ENCODE measurements at regions not wholly inside any gene's neighbourhood (a gene's known extent, or its start where the extent isn't known, plus 50 kb on each side); places are given as distances from the start of the nearest gene placed in this dataset.
"Not testable (repeated sequence)": the region's sequence is repeated elsewhere in the genome, so short reads cannot be mapped to it uniquely, and the experiment has no call there.

DNA sequence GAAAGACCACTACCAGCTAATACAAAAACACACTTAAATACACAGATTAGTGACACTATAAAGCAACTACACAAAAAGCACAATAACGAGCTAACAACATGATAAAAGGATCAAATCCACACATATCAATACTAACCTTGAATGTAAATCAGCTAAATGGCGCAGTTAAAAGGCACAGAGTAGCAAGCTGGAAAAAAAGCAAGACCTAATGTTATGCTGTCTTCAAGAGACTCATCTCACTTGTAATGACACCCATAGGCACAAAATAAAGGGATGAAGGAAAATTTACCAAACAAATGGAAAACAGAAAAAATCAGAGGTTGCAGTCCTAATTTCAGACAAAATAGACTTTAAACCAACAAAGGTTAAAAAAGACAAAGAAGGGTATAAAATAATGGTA lies 86.3 kb downstream of the NUS1 start:
- DNase-seq (ENCODE audit: low spot score): no peak

DNA sequence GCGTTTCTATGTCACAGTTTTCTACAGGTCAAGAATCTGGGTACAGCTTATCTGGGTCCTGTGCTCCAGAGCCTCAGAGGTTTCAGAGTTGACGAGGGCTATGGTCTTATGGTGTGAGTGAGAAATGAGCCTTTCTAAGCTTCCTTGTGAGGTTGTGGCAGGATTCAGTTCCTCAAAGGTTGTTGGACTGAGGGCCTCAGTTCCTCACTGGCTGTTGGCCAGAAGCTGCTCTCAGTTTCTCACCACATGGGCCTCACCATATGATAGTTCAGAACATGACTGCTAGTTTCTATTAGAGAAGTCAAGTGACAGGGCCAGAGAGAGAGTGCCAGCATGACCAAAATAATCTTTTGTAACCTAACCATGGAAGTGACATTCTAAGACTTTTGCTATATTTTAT lies 96.1 kb downstream of the NUS1 start:
- DNase-seq (ENCODE audit: low spot score): no peak

DNA sequence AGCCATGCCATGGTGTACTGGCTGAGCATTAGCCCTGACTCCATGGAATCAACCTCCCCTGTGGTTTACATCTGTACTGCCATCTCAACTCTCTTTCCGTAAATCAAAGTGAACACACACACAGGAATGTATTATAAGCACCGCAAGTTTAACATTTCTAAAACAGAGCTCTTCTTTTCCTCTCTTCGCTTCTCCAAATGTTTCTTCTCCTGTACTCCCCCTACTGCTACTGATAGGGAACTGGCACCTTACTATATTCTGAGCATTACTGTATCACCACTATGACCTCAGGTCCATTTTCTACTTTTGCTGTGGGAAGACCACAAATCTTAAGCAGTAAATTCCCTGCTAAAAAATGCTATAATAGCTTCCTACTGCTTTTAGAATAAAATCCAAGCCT lies 101.2 kb downstream of the NUS1 start:
- DNase-seq (ENCODE audit: low spot score): peak; percentile 8

DNA sequence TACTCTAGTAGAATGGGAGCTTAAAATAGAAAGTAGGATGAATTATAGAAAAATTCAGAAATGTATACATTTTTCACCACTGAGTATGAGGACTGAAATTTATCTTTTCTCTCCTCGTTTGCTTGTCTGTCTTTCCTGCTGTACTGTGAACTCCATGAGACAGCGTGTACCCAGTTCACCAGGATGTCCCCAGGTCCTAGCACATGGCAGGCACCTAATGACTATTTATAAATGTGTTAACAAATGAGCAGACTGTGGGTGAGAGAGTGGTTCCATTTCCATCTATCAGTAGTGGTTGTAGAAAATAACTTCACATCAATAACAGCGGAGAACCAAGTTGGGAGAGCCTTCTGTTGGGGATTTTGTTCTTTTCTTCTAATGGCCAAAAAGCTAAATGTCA lies 106.3 kb downstream of the NUS1 start:
- DNase-seq (ENCODE audit: low spot score): no peak

DNA sequence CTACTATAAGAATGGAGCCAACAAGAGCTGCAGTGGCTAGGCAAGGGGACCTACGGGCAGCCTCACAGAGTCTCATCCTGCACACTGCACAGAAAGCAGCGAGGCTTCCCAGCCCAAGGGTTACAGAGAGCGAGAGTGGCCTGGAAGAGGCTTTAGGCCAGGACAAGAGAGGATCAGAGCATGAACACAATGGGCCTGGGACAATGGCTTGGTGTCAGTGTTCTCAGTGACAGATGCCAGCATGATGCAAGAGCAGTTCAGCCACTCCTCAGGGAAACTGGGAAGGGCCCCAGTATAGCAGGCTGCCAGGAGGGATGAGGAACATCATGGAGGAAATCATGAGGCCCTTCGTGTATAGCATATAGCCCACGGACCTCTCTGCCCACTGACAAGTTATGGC lies 108.0 kb downstream of the NUS1 start:
- DNase-seq (ENCODE audit: low spot score): no peak

DNA sequence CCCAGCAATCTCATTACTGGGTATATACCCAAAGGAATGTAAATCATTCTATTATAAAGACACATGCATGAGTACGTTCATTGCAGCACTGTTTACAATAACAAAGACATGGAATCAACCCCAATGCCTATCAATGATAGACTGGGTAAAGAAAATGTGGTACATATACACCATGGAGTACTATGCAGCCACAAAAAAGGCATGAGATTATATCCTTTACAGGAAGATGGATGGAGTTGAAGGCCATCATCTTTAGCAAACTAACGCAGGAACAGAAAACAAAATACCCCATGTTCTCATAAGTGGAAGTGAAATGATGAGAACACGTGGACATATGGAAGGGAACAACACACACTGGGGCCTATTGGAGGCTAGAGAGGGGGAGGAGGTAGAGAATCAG lies 115.7 kb downstream of the NUS1 start:
- DNase-seq (ENCODE audit: low spot score): no peak

DNA sequence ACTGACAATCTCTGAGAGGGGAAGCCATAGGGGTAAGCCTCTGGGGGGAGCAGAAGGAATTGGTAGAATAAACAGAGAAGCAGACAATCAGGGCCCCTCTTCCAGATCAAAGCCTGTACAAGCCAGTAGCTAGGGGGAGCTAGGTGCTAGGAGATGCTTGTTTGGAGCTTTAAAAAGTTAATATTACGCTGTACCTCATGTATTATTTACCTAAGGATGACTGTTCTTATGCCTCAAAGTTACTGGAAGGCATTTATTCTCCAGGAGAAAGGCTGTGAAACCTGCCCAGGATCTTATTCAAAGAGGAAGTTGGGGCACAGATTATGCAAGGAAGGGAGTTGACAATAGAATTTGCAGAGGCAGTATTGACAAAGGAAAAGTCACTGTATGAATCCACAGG lies 111.8 kb upstream of the SLC35F1 start:
- DNase-seq (ENCODE audit: low spot score): no peak

DNA sequence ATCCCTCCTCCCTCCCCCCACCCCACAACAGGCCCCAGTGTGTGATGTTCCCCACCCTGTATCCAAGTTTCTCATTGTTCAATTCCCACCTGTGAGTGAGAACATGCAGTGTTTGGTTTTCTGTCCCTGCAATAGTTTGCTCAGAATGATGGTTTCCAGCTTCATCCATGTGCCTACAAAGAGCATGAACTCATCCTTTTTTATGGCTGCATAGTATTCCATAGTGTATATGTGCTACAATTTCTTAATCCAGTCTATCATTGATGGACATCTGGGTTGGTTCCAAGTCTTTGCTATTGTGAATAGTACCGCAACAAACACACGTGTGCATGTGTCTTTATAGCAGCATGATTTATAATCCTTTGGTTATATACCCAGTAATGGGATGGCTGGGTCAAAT lies 108.2 kb upstream of the SLC35F1 start:
- not testable (repeated sequence) for DNase-seq (ENCODE audit: low spot score)

DNA sequence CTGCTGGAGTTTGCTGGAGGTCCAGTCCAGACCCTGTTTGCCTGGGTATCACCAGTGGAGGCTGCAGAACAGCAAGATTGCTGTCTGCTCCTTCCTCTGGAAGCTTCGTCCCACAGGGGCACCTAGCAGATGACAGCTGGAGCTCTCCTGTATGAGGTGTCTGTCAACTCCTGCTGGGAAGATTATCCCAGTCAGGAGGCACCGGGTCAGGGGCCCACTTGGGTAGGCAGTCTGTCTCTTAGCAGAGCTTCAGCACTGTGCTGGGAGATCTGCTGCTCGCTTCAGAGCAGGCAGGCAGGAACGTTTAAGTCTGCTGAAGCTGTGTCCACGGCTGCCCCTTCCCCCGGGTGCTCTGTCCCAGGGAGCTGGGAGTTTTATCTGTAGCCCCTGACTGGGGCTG lies 96.8 kb upstream of the SLC35F1 start:
- no peak for DNase-seq (ENCODE audit: low spot score)

DNA sequence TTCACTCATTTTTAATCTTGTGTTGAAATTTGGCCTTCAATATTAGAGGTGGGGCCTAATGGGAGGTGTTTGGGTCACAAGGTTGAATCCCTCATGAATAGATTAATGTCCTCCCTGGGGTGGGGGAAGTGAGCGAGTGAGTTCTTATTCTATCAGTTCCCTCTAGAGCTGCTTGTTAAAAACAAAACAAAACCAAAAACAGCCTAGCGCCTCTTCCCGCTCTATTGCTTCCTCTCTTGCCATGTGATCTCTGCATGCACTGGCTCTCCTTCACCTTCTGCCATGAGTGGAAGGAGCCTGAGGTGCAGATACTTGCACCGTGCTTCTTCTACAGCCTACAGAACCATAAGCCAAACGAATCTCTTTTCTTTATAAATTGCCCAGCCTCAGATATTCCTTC lies 89.6 kb upstream of the SLC35F1 start:
- no peak for DNase-seq (ENCODE audit: low spot score)

DNA sequence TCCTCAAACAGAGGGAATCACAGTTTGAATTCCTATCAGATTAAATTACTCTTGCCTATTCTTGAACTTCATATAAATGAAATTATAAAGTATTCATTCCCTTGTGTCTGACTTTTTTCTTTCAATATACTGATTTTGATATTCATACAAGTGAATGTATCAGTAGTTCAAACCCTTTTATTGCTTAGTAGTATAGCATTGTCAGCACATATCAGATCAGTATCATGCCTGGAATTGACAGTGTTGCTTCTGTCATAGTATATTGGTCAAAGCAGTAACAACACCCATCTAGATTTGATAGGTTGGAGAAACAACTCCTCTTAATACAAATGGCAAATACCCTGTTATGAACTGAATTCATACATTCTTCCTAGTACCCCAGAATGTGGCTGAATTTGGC lies 89.1 kb upstream of the SLC35F1 start:
- DNase-seq (ENCODE audit: low spot score): no peak

DNA sequence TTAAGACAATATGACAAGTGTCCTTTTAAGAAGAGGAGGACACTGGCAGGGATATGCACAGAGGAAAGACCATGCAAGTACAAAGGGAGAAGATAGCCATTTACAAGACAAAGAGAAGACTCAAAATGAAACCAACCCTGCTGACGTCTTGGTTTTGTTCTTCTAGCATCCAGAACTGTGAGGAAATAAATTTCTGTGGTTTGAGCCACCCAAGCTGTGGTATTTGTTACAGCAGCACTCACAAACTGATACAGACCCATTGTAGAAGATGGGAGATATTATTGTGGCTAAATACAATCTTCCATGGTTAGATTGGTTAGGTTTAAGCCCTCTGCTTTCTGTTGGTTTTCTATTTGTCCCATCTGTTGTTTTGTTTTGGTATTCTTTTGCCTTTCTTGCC lies 88.6 kb upstream of the SLC35F1 start:
- DNase-seq (ENCODE audit: low spot score): no peak

DNA sequence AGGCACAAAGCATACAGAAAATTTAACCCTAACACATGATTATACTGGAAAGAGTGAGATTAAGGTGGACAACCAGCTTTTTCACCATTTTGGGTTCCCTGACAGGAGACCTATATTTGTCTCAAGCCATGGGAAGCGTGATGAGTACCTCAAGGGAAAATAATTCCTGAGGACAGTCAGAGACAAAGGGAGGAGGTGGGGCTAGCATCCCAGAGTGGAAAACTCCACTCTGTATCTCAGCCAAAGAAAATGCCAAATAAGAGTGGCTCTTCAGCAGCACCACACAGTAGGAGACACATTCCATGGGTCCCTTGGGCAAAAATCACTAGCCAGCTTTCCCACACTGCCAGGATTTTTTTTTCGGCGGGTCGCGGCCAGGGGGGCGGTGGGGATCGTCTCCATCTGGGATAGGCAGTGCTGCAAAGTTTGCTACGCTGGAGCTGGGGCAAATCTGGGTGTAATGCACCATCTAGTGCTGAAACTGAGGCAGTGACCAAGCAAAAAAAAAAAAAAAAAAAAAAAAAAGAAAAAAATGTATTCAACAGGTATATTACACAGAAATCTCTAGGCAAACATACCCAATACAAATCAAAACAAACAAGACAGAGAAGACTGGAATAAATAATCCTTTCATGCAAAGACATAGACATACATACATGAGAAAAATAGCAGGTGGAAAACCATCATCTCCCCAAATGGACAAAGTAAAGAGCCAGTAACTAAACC lies 77.3 kb upstream of the SLC35F1 start:
- peak; percentile 34 for DNase-seq (ENCODE audit: low spot score)

DNA sequence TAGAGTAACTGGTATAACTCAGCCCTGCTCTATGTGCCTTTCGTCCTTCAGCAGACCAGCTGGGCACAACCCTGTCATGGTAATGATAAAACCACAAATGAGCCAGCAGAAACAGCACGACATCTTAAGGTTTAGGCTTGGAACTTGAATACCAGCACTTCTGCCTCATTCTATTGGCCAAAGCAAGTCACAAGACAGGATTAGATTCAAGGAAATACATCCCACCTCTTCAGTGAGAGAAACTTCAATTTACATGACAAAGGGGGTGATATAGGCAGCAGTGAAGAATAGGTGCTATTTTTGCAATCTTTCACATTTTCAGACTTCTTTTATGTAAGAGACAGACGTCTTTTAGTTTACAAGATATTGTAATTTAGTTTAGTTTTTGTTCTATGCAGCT lies 69.8 kb upstream of the SLC35F1 start:
- DNase-seq (ENCODE audit: low spot score): no peak

DNA sequence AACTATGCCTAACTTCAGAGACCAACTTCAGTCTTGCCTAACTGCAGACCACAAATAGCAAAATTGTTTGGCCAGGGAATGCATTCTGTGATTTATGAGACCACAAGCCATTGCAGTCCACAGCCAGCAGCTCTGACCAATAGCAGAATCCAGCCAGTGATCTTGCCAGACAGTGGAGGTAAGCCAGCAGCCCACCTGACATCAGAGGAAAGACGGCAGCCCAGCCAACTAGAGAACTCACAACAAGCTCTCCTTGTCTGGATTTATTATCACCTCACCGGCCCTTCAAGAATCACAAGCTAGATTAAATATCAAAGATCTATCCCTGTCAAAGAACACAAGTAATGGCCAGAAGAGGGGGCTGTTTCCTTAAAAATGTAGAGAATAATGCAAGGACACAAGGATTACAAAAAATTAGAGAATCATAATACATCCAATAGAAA lies 66.5 kb upstream of the SLC35F1 start:
- peak; percentile 13 for DNase-seq (ENCODE audit: low spot score)

DNA sequence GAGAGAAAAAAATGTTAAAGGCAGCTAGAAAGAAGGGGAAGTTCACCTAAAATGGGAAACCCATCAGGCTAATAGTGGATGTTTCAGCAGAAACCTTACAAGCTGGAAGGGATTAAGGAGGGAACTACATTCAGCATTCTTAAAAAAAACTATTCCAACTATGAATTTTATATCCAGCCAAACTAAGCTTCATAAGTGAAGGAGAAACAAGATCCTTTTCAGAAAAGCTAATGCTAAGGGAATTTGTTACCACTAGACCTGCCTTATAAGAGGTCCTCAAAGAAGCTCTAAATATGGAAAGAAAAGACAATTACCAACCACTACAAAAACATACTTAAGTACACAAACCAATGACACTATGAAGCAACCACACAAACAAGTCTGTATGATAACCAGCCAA lies 59.2 kb upstream of the SLC35F1 start:
- no peak for DNase-seq (ENCODE audit: low spot score)

DNA sequence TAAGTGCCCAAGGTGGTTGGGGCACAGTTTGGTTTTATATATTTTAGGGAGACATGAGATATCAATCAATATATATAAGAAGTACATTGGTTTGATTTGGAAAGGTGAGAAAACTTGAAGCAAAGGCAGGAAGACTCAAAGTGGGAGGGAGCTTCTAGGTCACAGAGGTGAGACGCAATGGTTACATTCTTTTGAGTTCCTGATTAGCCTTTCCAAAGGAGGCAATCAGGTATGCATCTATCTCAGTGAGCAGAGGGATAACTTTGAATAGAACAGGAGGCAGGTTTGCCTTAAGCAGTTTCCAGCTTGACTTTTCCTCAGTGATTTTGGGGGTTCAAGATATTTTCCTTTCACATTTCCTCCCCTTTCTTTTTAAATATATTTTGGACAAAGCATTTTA lies 58.0 kb upstream of the SLC35F1 start:
- no peak for DNase-seq (ENCODE audit: low spot score)
